ENCODE measurements at regions not wholly inside any gene's neighbourhood (a gene's known extent, or its start where the extent isn't known, plus 50 kb on each side); places are given as distances from the start of the nearest gene placed in this dataset.

- Histone ChIP-seq H3K9me3 (no peaks in the 10 kb centered on the region), H3K4me2 (no peak overlapping the region), H3K27ac (no peak overlapping the region), H3K4me1 (no peaks in the 10 kb centered on the region), H3K4me3 (no peak overlapping the region)
- no peak for ATAC-seq
- TF ChIP-seq CHD2 (IDR thresholded peaks at IDR 0.05; ENCODE audit: low read length, partially characterized antibody) (no peak), RCOR1 (IDR thresholded peaks at IDR 0.05; ENCODE audit: low read depth, low read length) (no peak), JUNB (IDR thresholded peaks at IDR 0.05) (no peak), CTCF (IDR thresholded peaks at IDR 0.05) (no peak), ESRRA (IDR thresholded peaks at IDR 0.05; ENCODE audit: borderline replicate concordance, low read length) (no peak), KDM1A (IDR thresholded peaks at IDR 0.05; ENCODE audit: low read depth) (no peak), MAFK (IDR thresholded peaks at IDR 0.05; ENCODE audit: partially characterized antibody) (no peak), TP53 (CRISPR knock-in tag; IDR thresholded peaks at IDR 0.05) (no peak), HES2 (IDR thresholded peaks at IDR 0.05) (no peak)
- no peak for DNase-seq (ENCODE audit: low read depth in 1 of 2, low spot score in 1 of 2)
- 80% methylated on average over 3 of the region's 3 CpGs for WGBS (ENCODE audit: missing lambda C conversion rate)
- ChIA-PET CTCF (no interaction called here), POLR2A (no interaction called here)
- no peak for FAIRE-seq
Measured at GRCh38 chr12:19048943-19049342, 80.6 kb upstream of the PLEKHA5 start.

- Histone ChIP-seq H3K9me3 (no peaks in the 10 kb centered on the region), H3K27ac (no peak overlapping the region), H3K4me1 (no peaks in the 10 kb centered on the region), H3K4me3 (no peak overlapping the region), H3K4me2 (no peak overlapping the region)
- POLR2A ChIA-PET, result no interaction called here
- FAIRE-seq (no peak), ATAC-seq (no peak), DNase-seq (ENCODE audit: low read depth in 1 of 2, low spot score in 1 of 2) (no peak)
- CTCF ChIA-PET, result no interaction called here
- WGBS (ENCODE audit: missing lambda C conversion rate), result 3% methylated on average over 2 of the region's 2 CpGs
- TF ChIP-seq HOXA7 (CRISPR knock-in tag; IDR thresholded peaks at IDR 0.05) (no peak), SMC3 (IDR thresholded peaks at IDR 0.05) (no peak), HOXB5 (CRISPR knock-in tag; IDR thresholded peaks at IDR 0.05) (no peak), E2F6 (IDR thresholded peaks at IDR 0.05; ENCODE audit: borderline replicate concordance, low read depth) (no peak), CHD4 (IDR thresholded peaks at IDR 0.05; ENCODE audit: borderline replicate concordance) (no peak), MAX (IDR thresholded peaks at IDR 0.05) (no peak), CTCF (IDR thresholded peaks at IDR 0.05) (no peak), HES2 (IDR thresholded peaks at IDR 0.05) (no peak), NFE2L2 (conservative IDR thresholded peaks at IDR 0.05; ENCODE audit: low read length) (no peak), TP53 (CRISPR knock-in tag; IDR thresholded peaks at IDR 0.05) (no peak), ESRRA (IDR thresholded peaks at IDR 0.05; ENCODE audit: borderline replicate concordance, low read length) (no peak)
Measured at GRCh38 chr12:19052689-19053088, 76.8 kb upstream of the PLEKHA5 start.

GRCh38 chr12:19053218-19053617 is 76.3 kb upstream of the PLEKHA5 start:
- DNase-seq (ENCODE audit: low read depth in 1 of 2, low spot score in 1 of 2) (no peak), FAIRE-seq (no peak), ATAC-seq (no peak)
- no peak overlapping the region for H3K4me2 ChIP-seq
- H3K4me3 ChIP-seq, result no peak overlapping the region
- 95% methylated on average over 1 of the region's 1 CpG for WGBS (ENCODE audit: missing lambda C conversion rate)
- no peak for TF ChIP-seq HES2 (IDR thresholded peaks at IDR 0.05)
- no peak for TF ChIP-seq HEYL (CRISPR knock-in tag; IDR thresholded peaks at IDR 0.05)
- TF ChIP-seq HOXB5 (CRISPR knock-in tag; IDR thresholded peaks at IDR 0.05), result no peak
- no peak for TF ChIP-seq USF2 (IDR thresholded peaks at IDR 0.05)
- no peak for TF ChIP-seq NFE2L2 (conservative IDR thresholded peaks at IDR 0.05; ENCODE audit: low read length)
- no peak for TF ChIP-seq ZFP36 (IDR thresholded peaks at IDR 0.05; ENCODE audit: borderline replicate concordance, partially characterized antibody)
- no peaks in the 10 kb centered on the region for H3K9me3 ChIP-seq
- no peak overlapping the region for H3K27ac ChIP-seq
- ChIA-PET POLR2A (no interaction called here), CTCF (no interaction called here)
- no peaks in the 10 kb centered on the region for H3K4me1 ChIP-seq

All from A549 (cell line).